ENCODE measurements at regions not wholly inside any gene's neighbourhood (a gene's known extent, or its start where the extent isn't known, plus 50 kb on each side); places are given as distances from the start of the nearest gene placed in this dataset.

DNA sequence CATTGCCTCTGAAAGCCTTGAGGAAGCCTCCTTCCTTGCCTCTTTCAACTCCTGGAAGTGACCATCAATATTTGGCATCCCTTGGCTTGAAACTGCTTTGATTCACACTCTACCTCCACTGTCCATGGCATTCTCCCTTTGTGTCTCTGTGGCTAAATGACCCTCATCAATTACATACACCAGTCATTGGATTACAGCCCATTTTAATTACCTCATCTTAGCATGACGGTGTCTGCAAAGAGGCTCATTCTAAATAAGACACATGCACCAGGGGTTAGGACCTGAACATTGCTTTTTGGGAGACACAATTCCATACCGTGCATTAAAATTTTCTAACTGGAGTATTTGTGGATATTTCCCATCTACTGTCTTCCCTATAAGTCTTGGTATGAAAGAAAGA is 60.7 kb upstream of the FAM9A start:
- TF ChIP-seq, protein P1, sequence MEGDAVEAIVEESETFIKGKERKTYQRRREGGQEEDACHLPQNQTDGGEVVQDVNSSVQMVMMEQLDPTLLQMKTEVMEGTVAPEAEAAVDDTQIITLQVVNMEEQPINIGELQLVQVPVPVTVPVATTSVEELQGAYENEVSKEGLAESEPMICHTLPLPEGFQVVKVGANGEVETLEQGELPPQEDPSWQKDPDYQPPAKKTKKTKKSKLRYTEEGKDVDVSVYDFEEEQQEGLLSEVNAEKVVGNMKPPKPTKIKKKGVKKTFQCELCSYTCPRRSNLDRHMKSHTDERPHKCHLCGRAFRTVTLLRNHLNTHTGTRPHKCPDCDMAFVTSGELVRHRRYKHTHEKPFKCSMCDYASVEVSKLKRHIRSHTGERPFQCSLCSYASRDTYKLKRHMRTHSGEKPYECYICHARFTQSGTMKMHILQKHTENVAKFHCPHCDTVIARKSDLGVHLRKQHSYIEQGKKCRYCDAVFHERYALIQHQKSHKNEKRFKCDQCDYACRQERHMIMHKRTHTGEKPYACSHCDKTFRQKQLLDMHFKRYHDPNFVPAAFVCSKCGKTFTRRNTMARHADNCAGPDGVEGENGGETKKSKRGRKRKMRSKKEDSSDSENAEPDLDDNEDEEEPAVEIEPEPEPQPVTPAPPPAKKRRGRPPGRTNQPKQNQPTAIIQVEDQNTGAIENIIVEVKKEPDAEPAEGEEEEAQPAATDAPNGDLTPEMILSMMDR (IDR thresholded peaks at IDR 0.05; ENCODE audit: extremely low read depth, missing control alignments), result no peak

DNA sequence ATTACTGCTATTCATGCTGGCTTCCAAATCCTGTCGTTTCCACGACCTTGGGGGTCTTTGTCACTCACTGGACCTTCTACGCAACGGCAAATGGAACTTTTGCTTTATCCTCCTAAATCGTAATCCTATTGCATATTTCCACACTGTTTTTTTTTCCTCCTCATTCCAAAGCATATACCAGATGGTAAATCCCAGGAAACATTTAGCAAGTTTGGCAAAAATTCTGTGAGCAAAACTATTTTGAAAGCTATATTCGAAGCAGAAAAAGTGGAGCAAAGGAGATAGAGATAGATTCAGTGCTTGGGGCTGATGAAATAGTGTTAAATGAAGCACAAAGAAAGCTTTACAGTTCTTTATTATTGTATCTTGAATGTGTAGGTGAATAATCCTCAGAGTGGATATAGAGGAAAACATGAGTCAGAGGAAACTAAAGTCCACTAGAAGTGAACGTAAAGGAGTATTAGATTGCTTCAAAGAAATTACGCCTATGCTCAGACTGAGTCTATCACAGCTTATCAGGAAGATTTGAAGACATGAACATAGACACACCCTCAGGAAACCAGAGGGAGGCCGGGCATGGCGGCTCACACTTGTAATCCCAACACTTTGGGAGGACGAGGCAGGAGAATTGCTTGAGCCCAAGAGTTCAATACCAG is 50.2 kb upstream of the FAM9A start:
- no peak for DNase-seq (ENCODE audit: low spot score)
- TF ChIP-seq, protein P1 (IDR thresholded peaks at IDR 0.05; ENCODE audit: extremely low read depth, missing control alignments), result no peak

More for the DNA sequence above, 60.7 kb upstream of the FAM9A start:
- no peak for DNase-seq (ENCODE audit: low spot score)
